ENCODE measurements at regions not wholly inside any gene's neighbourhood (a gene's known extent, or its start where the extent isn't known, plus 50 kb on each side); places are given as distances from the start of the nearest gene placed in this dataset.
A peak's percentile ranks its signal among the peaks of the same experiment; 100 is the strongest.

GRCh38 chr1:229003233-229004031 is 267.5 kb upstream of the RAB4A start (continued):
- TF ChIP-seq HINFP (CRISPR knock-in tag; IDR thresholded peaks at IDR 0.05; ENCODE audit: low read depth) (no peak), ZNF720 (CRISPR knock-in tag; IDR thresholded peaks at IDR 0.05) (no peak), CREM (IDR thresholded peaks at IDR 0.05) (peak; percentile 61; the same call in 1 of the 2 replicates), CREM (CRISPR knock-in tag; IDR thresholded peaks at IDR 0.05) (no peak), ZNF629 (CRISPR knock-in tag; conservative IDR thresholded peaks at IDR 0.05) (no peak), ZNF703 (CRISPR knock-in tag; IDR thresholded peaks at IDR 0.05; ENCODE audit: borderline replicate concordance) (no peak), ZNF282 (IDR thresholded peaks at IDR 0.05; ENCODE audit: partially characterized antibody) (no peak), TAF1 (CRISPR knock-in tag; IDR thresholded peaks at IDR 0.05) (no peak), TBX2 (CRISPR knock-in tag; IDR thresholded peaks at IDR 0.05; ENCODE audit: borderline replicate concordance) (peak; percentile 79; the same call in 1 of the 2 replicates), REPIN1 (CRISPR knock-in tag; IDR thresholded peaks at IDR 0.05; ENCODE audit: borderline replicate concordance, low read depth) (peak; percentile 65; the same call in 1 of the 2 replicates), ZNF354B (CRISPR knock-in tag; IDR thresholded peaks at IDR 0.05) (no peak), KLF11 (CRISPR knock-in tag; IDR thresholded peaks at IDR 0.05) (no peak), ZNF326 (CRISPR knock-in tag; IDR thresholded peaks at IDR 0.05; ENCODE audit: borderline replicate concordance) (no peak), SSRP1 (CRISPR knock-in tag; IDR thresholded peaks at IDR 0.05) (no peak), HDAC2 (CRISPR knock-in tag; IDR thresholded peaks at IDR 0.05) (peak; percentile 61), ZNF550 (CRISPR knock-in tag; IDR thresholded peaks at IDR 0.05; ENCODE audit: borderline replicate concordance) (no peak), ZNF784 (CRISPR knock-in tag; IDR thresholded peaks at IDR 0.05; ENCODE audit: borderline replicate concordance) (0 out of 2 replicates have a peak, but pooled peaks have one; percentile 76), ATAD3A (CRISPR knock-in tag; IDR thresholded peaks at IDR 0.05) (no peak), REL (CRISPR knock-in tag; conservative IDR thresholded peaks at IDR 0.05) (no peak), NR2F6 (IDR thresholded peaks at IDR 0.05) (peak; percentile 92), NR2F6 (CRISPR knock-in tag; IDR thresholded peaks at IDR 0.05) (peak; percentile 94)
- TF ChIP-seq, protein P1, sequence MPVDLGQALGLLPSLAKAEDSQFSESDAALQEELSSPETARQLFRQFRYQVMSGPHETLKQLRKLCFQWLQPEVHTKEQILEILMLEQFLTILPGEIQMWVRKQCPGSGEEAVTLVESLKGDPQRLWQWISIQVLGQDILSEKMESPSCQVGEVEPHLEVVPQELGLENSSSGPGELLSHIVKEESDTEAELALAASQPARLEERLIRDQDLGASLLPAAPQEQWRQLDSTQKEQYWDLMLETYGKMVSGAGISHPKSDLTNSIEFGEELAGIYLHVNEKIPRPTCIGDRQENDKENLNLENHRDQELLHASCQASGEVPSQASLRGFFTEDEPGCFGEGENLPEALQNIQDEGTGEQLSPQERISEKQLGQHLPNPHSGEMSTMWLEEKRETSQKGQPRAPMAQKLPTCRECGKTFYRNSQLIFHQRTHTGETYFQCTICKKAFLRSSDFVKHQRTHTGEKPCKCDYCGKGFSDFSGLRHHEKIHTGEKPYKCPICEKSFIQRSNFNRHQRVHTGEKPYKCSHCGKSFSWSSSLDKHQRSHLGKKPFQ (CRISPR knock-in tag; IDR thresholded peaks at IDR 0.05; ENCODE audit: insufficient replicate concordance) = no peak
- TF ChIP-seq, protein P2, sequence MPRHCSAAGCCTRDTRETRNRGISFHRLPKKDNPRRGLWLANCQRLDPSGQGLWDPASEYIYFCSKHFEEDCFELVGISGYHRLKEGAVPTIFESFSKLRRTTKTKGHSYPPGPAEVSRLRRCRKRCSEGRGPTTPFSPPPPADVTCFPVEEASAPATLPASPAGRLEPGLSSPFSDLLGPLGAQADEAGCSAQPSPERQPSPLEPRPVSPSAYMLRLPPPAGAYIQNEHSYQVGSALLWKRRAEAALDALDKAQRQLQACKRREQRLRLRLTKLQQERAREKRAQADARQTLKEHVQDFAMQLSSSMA (CRISPR knock-in tag; IDR thresholded peaks at IDR 0.05) = no peak
- TF ChIP-seq, protein P3, sequence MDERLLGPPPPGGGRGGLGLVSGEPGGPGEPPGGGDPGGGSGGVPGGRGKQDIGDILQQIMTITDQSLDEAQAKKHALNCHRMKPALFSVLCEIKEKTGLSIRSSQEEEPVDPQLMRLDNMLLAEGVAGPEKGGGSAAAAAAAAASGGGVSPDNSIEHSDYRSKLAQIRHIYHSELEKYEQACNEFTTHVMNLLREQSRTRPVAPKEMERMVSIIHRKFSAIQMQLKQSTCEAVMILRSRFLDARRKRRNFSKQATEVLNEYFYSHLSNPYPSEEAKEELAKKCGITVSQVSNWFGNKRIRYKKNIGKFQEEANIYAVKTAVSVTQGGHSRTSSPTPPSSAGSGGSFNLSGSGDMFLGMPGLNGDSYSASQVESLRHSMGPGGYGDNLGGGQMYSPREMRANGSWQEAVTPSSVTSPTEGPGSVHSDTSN (CRISPR knock-in tag; IDR thresholded peaks at IDR 0.05) = no peak
- TF ChIP-seq, protein P4, sequence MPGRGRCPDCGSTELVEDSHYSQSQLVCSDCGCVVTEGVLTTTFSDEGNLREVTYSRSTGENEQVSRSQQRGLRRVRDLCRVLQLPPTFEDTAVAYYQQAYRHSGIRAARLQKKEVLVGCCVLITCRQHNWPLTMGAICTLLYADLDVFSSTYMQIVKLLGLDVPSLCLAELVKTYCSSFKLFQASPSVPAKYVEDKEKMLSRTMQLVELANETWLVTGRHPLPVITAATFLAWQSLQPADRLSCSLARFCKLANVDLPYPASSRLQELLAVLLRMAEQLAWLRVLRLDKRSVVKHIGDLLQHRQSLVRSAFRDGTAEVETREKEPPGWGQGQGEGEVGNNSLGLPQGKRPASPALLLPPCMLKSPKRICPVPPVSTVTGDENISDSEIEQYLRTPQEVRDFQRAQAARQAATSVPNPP (CRISPR knock-in tag; IDR thresholded peaks at IDR 0.05) = no peak

Measured in HepG2 (cell line).